ENCODE measurements at regions not wholly inside any gene's neighbourhood (a gene's known extent, or its start where the extent isn't known, plus 50 kb on each side); places are given as distances from the start of the nearest gene placed in this dataset.

DNA sequence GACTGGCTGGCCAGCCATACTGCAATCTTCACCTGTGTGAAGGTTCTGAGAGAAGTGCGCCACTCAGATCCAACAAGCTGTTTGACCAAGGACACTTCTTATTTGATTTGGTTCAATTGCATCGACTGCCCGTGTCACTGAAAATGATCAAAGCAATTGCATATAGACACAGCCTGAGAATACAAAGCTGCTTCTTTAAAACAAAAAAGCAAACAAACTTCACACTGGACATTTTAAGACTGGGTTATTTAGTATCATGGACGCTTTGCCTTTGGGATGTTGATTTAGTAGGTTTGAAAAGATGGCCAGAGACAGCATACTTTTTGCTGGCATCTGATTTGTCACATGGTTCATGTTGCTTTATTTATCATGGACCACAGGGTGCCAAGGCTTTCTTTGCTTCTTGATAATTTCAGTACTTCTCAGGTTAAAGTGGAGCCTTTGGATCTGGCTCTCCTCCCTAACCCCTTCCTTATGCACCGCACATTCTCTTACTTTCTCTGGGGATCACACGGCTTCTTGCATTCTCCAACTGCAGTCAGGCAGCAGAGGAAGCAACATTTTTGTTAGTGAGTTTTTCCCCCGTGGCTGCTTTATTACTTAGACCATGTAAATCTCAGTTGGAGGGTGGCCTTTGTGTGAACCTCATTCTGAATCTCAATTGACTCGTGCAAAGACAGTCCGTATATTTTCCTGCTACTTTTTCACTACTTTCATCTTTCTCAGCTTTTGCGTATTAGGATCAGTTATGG, 151.0 kb downstream of the CD47 start:
- Histone ChIP-seq H3K4me3 (ENCODE audit: insufficient read depth, low read depth, low read length) (no peak overlapping the region), H3K27me3 (ENCODE audit: control insufficient read depth, insufficient read depth, low read length) (no peaks in the 10 kb centered on the region), H3K36me3 (replicated peaks; ENCODE audit: control insufficient read depth, insufficient read depth, low read length) (no peaks in the 10 kb centered on the region)
- no peak for DNase-seq

DNA sequence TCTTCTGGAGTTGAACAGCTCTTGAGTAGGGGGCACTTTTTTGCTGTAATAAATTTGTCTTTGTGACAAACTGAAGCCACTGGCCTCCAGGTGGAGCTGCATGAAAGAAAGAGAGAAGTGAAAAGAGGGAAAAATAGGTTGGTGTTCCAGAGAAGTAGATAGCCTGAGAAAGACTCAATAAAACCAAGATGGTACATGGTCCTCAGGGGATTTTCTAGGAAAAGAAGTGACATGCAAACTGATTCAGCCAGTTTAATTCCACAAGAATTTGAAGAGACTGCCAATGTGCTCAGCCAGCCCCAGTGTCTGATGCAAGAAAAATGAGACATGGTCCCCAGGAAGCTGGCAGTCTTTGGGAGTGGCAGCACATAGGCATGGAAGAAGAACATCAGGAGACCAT, 152.7 kb downstream of the CD47 start:
- DNase-seq, result peak; percentile 19
- Histone ChIP-seq H3K27me3 (ENCODE audit: control insufficient read depth, insufficient read depth, low read length) (no peaks in the 10 kb centered on the region), H3K36me3 (replicated peaks; ENCODE audit: control insufficient read depth, insufficient read depth, low read length) (no peaks in the 10 kb centered on the region), H3K4me3 (ENCODE audit: insufficient read depth, low read depth, low read length) (no peak overlapping the region)

DNA sequence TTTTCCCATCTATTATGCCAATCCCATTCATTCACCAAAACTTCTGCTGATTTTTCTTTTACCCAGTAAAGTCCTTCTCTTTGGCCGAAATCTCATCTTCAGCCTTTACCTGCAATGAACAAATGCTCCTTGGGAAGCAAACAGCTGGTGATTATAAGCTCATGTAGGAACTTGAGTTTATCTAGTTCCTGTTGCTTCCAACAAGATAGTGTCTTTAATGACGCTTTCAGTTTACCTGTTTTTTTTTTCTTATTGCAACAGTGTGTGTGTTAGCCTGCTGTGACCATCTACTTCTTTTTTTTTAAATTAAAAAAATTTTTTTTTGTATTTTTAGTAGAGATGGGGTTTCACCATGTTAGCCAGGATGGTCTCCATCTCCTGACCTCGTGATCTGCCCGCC, 156.0 kb downstream of the CD47 start:
- no peak for DNase-seq
- Histone ChIP-seq H3K4me3 (ENCODE audit: insufficient read depth, low read depth, low read length) (no peak overlapping the region), H3K36me3 (replicated peaks; ENCODE audit: control insufficient read depth, insufficient read depth, low read length) (no peaks in the 10 kb centered on the region), H3K27me3 (ENCODE audit: control insufficient read depth, insufficient read depth, low read length) (no peaks in the 10 kb centered on the region)

DNA sequence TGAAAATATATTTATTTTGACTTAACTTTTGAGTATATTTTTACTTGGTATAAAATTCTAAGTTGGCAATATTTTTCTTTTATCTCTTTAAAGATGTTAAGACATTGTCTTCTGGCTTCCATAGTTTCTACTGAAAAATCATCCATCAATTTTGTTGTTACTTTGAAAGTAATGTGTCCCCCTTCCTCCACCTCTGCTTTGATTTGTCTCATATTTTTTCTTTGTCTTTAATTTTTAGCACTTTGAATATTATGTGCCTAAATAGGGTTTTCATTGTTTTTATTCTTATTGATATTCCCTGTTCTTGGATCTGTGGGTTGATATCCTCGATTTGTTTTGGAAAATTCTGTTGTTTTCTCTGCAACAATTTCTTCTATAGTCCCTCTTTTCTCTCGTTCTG, 157.4 kb downstream of the CD47 start:
- Histone ChIP-seq H3K27me3 (ENCODE audit: control insufficient read depth, insufficient read depth, low read length) (peaks cover 2% of the 10 kb centered on the region; the same call in 1 of the 2 replicates), H3K36me3 (replicated peaks; ENCODE audit: control insufficient read depth, insufficient read depth, low read length) (no peaks in the 10 kb centered on the region), H3K4me3 (ENCODE audit: insufficient read depth, low read depth, low read length) (no peak overlapping the region)
- no peak for DNase-seq

DNA sequence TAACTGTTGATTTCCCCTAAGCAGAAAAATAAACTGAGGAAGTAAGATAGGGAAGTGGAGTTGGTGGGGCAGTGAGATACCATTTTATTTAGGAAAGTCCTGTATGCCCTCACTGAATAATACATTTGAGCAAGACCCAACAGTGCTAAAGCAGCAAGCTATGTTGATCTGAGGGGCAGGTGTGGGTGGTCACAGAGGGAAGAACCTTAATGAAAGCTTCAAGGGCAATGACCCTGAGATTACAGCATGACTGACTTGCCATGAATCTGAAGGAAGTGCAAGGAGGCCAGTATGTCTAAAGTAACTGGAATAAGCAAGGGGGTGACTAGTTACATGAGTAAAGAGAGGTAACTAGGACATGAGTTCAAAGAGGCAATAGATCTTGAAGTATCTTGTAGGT, 159.5 kb downstream of the CD47 start:
- Histone ChIP-seq H3K27me3 (ENCODE audit: control insufficient read depth, insufficient read depth, low read length) (peaks cover 4% of the 10 kb centered on the region; the same call in 1 of the 2 replicates), H3K4me3 (ENCODE audit: insufficient read depth, low read depth, low read length) (no peak overlapping the region), H3K36me3 (replicated peaks; ENCODE audit: control insufficient read depth, insufficient read depth, low read length) (no peaks in the 10 kb centered on the region)
- DNase-seq, result no peak

DNA sequence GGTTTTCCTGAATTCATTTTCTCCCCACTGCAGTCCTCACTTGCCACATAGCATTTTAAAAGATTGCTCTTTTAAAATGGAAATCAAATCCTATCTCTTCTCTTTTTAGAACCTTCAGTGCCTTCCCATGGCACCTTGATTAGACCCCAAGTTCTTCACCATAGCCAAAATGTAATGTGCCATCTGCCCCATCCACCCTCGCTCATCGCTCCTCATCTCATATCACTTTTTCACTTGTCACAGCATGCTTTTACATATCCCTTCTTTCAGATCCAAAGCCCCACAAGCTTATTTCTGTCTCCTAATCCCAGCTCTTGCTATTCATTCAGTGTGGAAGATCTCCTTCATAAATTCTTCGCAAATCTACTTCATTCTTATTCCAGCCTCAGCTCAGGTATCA, 161.7 kb downstream of the CD47 start:
- no peak for DNase-seq
- Histone ChIP-seq H3K27me3 (ENCODE audit: control insufficient read depth, insufficient read depth, low read length) (peaks cover 4% of the 10 kb centered on the region; the same call in 1 of the 2 replicates), H3K36me3 (replicated peaks; ENCODE audit: control insufficient read depth, insufficient read depth, low read length) (no peaks in the 10 kb centered on the region), H3K4me3 (ENCODE audit: insufficient read depth, low read depth, low read length) (no peak overlapping the region)

DNA sequence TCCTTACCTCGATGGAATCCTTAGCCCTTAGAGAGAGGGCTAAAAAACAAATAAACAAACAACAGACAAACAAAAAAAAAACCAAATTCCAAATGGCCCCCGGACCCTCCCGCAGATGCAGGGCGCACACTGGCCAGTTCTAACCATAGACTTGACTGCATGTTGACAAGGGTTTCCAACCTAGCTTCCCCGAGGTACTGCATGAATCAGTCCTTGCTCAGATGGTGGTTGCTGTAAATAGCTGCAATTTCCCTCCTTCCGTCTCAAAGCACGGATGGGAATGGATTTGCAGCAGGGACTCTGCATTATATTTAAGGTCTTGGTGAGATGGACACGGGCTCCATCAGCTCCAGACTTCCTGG, 162.8 kb downstream of the CD47 start:
- H3K36me3 ChIP-seq (replicated peaks; ENCODE audit: control insufficient read depth, insufficient read depth, low read length), result no peaks in the 10 kb centered on the region
- no peak for DNase-seq
- peak overlapping the region; percentile 58 for H3K4me3 ChIP-seq (ENCODE audit: insufficient read depth, low read depth, low read length)
- peaks cover 4% of the 10 kb centered on the region; the same call in 1 of the 2 replicates for H3K27me3 ChIP-seq (ENCODE audit: control insufficient read depth, insufficient read depth, low read length)

DNA sequence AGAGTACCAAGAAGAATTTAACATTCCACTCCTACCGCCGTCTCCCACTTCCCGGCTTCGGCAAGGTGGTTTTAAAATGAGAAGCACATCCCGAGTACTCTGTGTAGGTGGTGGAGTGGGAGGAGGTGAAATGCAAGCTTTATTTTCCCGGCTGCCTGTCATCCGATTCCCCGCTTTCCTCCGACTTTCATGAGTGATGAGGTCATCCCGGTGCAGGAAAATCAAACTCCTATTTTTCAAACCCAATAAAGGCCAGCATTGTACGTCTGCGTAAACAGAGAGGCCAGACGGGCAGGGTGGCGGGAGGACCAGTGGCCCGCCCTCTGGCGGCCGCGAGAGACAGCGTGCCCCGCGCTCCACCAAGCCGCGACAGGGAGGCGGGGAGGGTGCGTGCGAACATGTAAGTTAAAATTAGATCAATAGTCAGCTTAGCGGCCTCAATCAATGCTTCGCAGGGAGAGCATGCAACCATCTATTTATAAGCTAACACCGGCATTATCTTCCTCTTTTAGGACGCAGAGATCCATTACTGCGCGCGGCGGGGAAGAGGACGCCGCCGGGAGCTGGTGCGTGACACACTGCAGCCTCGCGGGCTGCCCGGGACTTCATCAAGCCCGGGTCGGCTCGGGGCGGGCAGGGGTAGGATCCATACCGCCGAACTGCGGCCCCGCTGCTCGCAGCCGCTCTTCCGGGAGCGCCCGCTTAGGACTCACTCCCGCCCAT, 163.3 kb downstream of the CD47 start:
- H3K4me3 ChIP-seq (ENCODE audit: insufficient read depth, low read depth, low read length), result peak overlapping the region; percentile 58
- H3K27me3 ChIP-seq (ENCODE audit: control insufficient read depth, insufficient read depth, low read length), result peaks cover 4% of the 10 kb centered on the region; the same call in 1 of the 2 replicates
- no peaks in the 10 kb centered on the region for H3K36me3 ChIP-seq (replicated peaks; ENCODE audit: control insufficient read depth, insufficient read depth, low read length)
- DNase-seq, result peak; percentile 87

DNA sequence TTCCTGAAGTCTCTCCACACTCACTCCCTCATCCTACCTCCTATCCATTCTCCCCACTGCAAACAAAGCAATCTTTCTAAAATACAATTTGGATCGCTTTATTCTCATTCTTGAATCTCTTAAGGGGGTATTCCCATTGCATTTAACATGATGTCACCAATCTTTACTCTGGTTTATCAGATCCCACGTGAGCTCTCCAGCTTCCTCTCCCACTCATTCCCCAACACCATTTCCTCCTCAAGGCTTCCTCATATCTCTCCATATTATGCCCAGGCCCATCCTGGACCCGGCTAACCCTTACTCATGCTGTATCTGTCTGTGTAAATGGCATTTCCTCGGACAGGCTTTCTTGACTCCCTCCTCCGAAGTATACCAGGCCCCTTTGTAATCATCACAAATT, 165.0 kb downstream of the CD47 start:
- no peak for DNase-seq
- no peak overlapping the region for H3K4me3 ChIP-seq (ENCODE audit: insufficient read depth, low read depth, low read length)
- H3K27me3 ChIP-seq (ENCODE audit: control insufficient read depth, insufficient read depth, low read length), result peaks cover 4% of the 10 kb centered on the region; the same call in 1 of the 2 replicates
- no peaks in the 10 kb centered on the region for H3K36me3 ChIP-seq (replicated peaks; ENCODE audit: control insufficient read depth, insufficient read depth, low read length)

DNA sequence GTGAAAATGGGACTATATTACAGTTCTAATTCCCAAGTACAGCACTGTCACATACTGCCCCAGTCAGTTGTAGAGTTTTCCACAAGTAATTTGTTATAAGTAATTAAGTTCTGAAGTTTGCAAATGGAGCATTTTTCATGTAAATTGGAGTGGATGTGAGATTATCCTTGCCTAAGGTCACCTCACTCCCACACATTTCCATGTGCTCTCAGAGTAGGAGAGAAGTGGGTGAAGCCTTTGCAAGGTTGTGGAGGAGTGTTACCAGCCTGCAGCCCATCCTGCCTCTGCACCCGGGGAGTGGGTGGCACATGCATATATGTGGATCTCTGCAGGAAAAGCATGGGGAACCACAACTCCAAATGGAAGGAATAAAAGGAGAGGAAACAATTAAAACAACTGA, 169.8 kb downstream of the CD47 start:
- Histone ChIP-seq H3K36me3 (replicated peaks; ENCODE audit: control insufficient read depth, insufficient read depth, low read length) (no peaks in the 10 kb centered on the region), H3K27me3 (ENCODE audit: control insufficient read depth, insufficient read depth, low read length) (no peaks in the 10 kb centered on the region), H3K4me3 (ENCODE audit: insufficient read depth, low read depth, low read length) (no peak overlapping the region)
- DNase-seq, result no peak

DNA sequence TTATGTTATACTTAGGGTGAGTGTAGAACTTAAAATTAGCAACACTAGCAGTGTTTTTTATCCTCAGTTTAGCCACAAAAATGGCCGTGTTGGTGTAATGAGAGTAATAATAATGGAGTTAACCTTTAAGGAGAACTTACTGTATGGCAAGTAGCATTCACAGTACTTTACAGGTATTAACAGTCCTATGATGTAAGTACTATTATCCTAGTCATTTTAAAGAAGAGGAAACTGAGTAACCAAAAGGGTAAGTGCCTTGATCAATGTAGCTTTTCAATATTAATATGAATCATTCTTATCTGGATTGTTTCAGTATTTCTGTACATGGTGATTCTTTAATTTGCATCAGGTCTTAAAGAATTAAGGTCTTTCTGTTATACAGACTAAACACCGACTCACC, 170.3 kb downstream of the CD47 start:
- no peak for DNase-seq
- Histone ChIP-seq H3K36me3 (replicated peaks; ENCODE audit: control insufficient read depth, insufficient read depth, low read length) (no peaks in the 10 kb centered on the region), H3K4me3 (ENCODE audit: insufficient read depth, low read depth, low read length) (no peak overlapping the region), H3K27me3 (ENCODE audit: control insufficient read depth, insufficient read depth, low read length) (no peaks in the 10 kb centered on the region)

DNA sequence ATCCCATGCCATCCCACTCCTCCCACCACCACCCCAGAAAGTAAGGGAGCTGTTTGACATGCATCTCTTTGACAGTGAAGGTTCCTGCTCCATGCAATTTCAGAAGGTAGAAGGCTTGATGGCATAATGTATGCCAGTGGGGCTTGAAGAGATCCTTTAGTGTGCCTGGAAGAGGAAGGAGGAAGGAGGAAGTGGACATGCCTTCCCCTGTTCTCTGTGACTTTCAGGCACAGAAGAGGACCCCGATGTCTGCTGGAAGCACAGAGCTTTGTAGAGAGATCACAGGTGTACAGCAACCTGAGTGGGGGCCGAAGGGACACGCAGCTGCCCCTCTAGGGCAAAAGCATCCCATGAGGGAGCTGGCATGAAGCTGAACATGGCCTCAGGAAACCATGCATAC, 171.6 kb downstream of the CD47 start:
- Histone ChIP-seq H3K27me3 (ENCODE audit: control insufficient read depth, insufficient read depth, low read length) (no peaks in the 10 kb centered on the region), H3K36me3 (replicated peaks; ENCODE audit: control insufficient read depth, insufficient read depth, low read length) (no peaks in the 10 kb centered on the region), H3K4me3 (ENCODE audit: insufficient read depth, low read depth, low read length) (no peak overlapping the region)
- DNase-seq, result no peak

DNA sequence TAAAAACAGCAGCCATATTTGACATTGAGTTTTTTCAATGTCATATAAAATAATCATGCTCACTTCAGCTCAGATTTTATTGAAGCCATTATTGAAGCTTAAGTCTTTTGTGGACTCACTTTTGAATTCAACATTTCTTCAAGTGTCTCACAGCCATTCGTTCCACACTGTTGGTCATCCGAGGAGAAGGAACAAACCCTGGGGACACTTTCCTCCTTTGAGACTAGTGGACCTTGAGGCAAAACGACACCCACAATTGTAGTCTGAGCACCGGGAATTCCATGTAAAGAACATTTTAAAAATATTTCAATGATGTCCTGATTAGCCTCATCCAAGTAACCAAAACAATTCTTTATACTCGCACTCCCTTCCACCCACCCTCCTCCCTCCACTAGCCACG, 174.7 kb downstream of the CD47 start:
- Histone ChIP-seq H3K4me3 (ENCODE audit: insufficient read depth, low read depth, low read length) (no peak overlapping the region), H3K36me3 (replicated peaks; ENCODE audit: control insufficient read depth, insufficient read depth, low read length) (no peaks in the 10 kb centered on the region), H3K27me3 (ENCODE audit: control insufficient read depth, insufficient read depth, low read length) (no peaks in the 10 kb centered on the region)
- DNase-seq, result no peak

DNA sequence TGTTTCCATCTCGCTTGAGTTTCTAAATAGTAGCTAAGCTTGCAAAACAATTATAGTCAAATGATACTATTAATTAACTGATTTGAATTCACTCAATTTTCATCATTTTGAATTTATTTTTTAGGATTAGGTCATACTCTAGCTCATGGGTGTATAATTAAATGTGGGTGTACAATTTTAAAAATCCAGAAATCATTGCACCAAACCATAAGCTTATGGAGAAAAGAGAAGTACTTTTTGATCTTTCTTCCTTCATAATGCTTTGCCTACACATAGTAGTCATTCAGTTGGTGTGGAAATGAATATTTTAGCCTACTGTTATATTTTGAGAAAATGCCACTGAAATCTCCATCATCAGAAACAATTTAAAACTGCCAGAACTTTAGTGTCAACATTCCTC, 175.1 kb downstream of the CD47 start:
- no peak for DNase-seq
- Histone ChIP-seq H3K27me3 (ENCODE audit: control insufficient read depth, insufficient read depth, low read length) (no peaks in the 10 kb centered on the region), H3K36me3 (replicated peaks; ENCODE audit: control insufficient read depth, insufficient read depth, low read length) (no peaks in the 10 kb centered on the region), H3K4me3 (ENCODE audit: insufficient read depth, low read depth, low read length) (no peak overlapping the region)

DNA sequence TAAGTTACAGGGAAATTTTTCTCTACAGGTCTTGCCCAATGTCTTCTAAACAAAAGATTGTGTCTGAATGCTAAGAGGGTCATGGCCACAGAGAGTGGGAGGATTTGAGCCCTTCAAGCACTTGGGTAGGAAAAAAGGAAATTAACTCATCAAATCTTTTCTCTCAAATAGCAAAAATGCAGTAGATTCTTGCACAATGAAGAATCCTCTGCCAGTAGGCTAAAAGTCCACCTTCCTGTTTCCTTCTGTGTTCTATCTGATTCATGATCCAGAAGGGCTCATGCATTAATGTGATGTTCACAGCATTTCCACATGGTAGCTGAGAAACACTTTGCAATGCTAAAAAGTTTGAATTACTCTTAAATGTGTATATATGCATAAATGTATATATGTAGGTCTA, 177.1 kb downstream of the CD47 start:
- H3K36me3 ChIP-seq (replicated peaks; ENCODE audit: control insufficient read depth, insufficient read depth, low read length), result no peaks in the 10 kb centered on the region
- no peaks in the 10 kb centered on the region for H3K27me3 ChIP-seq (ENCODE audit: control insufficient read depth, insufficient read depth, low read length)
- DNase-seq, result no peak
- H3K4me3 ChIP-seq (ENCODE audit: insufficient read depth, low read depth, low read length), result no peak overlapping the region

All from H7 (cell line).